CD4-positive, CD25-positive, alpha-beta regulatory T cell (primary cell): ENCODE measurements at regions not wholly inside any gene's neighbourhood (a gene's known extent, or its start where the extent isn't known, plus 50 kb on each side); places are given as distances from the start of the nearest gene placed in this dataset.

Experiments used
- ATAC-seq, 2 donors: fragments of 150-1000 bp; cut with Tn5 transposase; one replicate each; pipeline ENCODE4 v1.10.0; 2021; ENCODE audit warnings: low read depth in 2 of 2, moderate number of reproducible peaks in 2 of 2, moderate library complexity in 1 of 2
- DNase-seq, 3 donors: peaks; one replicate each; pipeline versions ENCODE4 v3.0.0 to v3.0.0-alpha.2; 2012 to 2022; ENCODE audit warnings: mixed read lengths in 1 of 3
- H3K27ac ChIP-seq: one replicate; pipeline ENCODE4 v1.7.0; 2013; ENCODE audit warnings: mild to moderate bottlenecking, low read length; ENCODE audit not compliant: insufficient read depth, poor library complexity, severe bottlenecking
- H3K27me3 ChIP-seq: one replicate; pipeline ENCODE4 v1.7.0; 2013; ENCODE audit warnings: low read length; ENCODE audit not compliant: control insufficient read depth, insufficient read depth
- H3K36me3 ChIP-seq: one replicate; pipeline ENCODE4 v1.7.0; 2013; ENCODE audit warnings: mild to moderate bottlenecking, low read length, moderate library complexity; ENCODE audit not compliant: control insufficient read depth, insufficient read depth
- H3K4me1 ChIP-seq: 2 replicates; pipeline ENCODE4 v1.7.0; 2013; ENCODE audit warnings: mild to moderate bottlenecking, low read length; ENCODE audit not compliant: insufficient read depth, control insufficient read depth, poor library complexity, severe bottlenecking
- H3K4me3 ChIP-seq: one replicate; pipeline ENCODE4 v1.7.0; 2013; ENCODE audit warnings: low read depth, mild to moderate bottlenecking, low read length, moderate library complexity
- H3K9me3 ChIP-seq, 2 experiments: 1 replicate in 1 of 2; 2 replicates in 1 of 2; pipeline ENCODE4 v1.7.0; 2013; ENCODE audit warnings: low read length in 2 of 2, mild to moderate bottlenecking in 1 of 2, moderate library complexity in 1 of 2; ENCODE audit not compliant: control insufficient read depth in 2 of 2
- H3K27ac Mint-ChIP-seq, 3 donors: one replicate each; pipeline ENCODE4 v1.8.0; 2020 to 2022; ENCODE audit warnings: mild to moderate bottlenecking in 3 of 3, mixed read lengths in 3 of 3, moderate library complexity in 2 of 3
- H3K27me3 Mint-ChIP-seq: one replicate; pipeline ENCODE4 v1.8.0; 2022; ENCODE audit warnings: mild to moderate bottlenecking, mixed read lengths
- H3K36me3 Mint-ChIP-seq: one replicate; pipeline ENCODE4 v1.8.0; 2020; ENCODE audit warnings: mixed read lengths
- H3K4me1 Mint-ChIP-seq, 4 donors: one replicate each; pipeline ENCODE4 v1.8.0; 2020 to 2022; ENCODE audit warnings: mixed read lengths in 4 of 4, mild to moderate bottlenecking in 1 of 4
- H3K4me3 Mint-ChIP-seq, 4 donors: one replicate each; pipeline ENCODE4 v1.8.0; 2020 to 2022; ENCODE audit warnings: mild to moderate bottlenecking in 4 of 4, mixed read lengths in 4 of 4, moderate library complexity in 3 of 4
- H3K9me3 Mint-ChIP-seq, 7 donors: one replicate each; pipeline ENCODE4 v1.8.0; 2020 to 2022; ENCODE audit warnings: mixed read lengths in 7 of 7, mild to moderate bottlenecking in 3 of 7, moderate library complexity in 2 of 7

- peaks cover 20% of the 10 kb centered on the region for H3K27me3 Mint-ChIP-seq
- DNase-seq: no peak
- no peak overlapping the region for H3K27ac Mint-ChIP-seq
- H3K4me1 ChIP-seq: no peaks in the 10 kb centered on the region
- peaks cover 0 to 5% (median 0%) of the 10 kb centered on the region in 7 donors for H3K9me3 Mint-ChIP-seq
- ATAC-seq: no peak
- no peak overlapping the region for H3K4me3 Mint-ChIP-seq
- no peak overlapping the region for H3K4me3 ChIP-seq
- H3K4me1 Mint-ChIP-seq: peaks cover 0 to 3% (median 0%) of the 10 kb centered on the region in 4 donors
- H3K36me3 ChIP-seq: no peaks in the 10 kb centered on the region
- H3K9me3 ChIP-seq: no peaks in the 10 kb centered on the region
- H3K36me3 Mint-ChIP-seq: no peaks in the 10 kb centered on the region
- no peak overlapping the region for H3K27ac ChIP-seq
- H3K27me3 ChIP-seq: no peaks in the 10 kb centered on the region
These were observed 401.8 kb downstream of the PREX1 start for GRCh38 chr20:48425817-48426612.

DNA sequence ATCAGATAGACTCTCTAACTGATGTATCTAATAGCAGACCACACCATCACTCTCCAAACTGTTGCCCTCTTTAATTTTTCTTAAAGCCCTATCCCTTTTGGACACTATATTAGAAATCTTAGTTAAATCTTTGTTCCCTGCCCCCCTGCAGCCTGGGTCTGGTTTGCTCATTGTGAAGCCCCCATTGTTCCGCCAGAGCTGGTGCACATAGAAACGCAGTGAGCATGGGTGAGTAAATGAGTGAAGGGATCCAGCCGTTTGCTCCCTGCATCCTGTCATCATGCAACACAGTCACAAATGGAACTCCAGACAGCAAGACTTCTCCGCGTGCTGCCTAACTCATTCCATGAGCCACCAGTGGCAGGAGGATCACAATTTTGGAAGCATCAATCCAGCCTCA is 402.5 kb downstream of the PREX1 start:
- ATAC-seq (no peak), DNase-seq (no peak)
- H3K27ac Mint-ChIP-seq: no peak overlapping the region
- no peaks in the 10 kb centered on the region for H3K4me1 ChIP-seq
- no peak overlapping the region for H3K4me3 Mint-ChIP-seq
- H3K36me3 ChIP-seq: no peaks in the 10 kb centered on the region
- no peaks in the 10 kb centered on the region for H3K9me3 ChIP-seq
- peaks cover 22% of the 10 kb centered on the region for H3K27me3 Mint-ChIP-seq
- no peaks in the 10 kb centered on the region for H3K36me3 Mint-ChIP-seq
- H3K27ac ChIP-seq: no peak overlapping the region
- H3K9me3 Mint-ChIP-seq: peaks cover 0 to 5% (median 0%) of the 10 kb centered on the region in 7 donors
- H3K4me3 ChIP-seq: no peak overlapping the region
- no peaks in the 10 kb centered on the region for H3K27me3 ChIP-seq
- no peaks in the 10 kb centered on the region for H3K4me1 Mint-ChIP-seq

GRCh38 chr20:48422242-48422960 is 405.4 kb downstream of the PREX1 start:
- Histone ChIP-seq H3K27me3 (no peaks in the 10 kb centered on the region), H3K27ac (no peak overlapping the region), H3K4me1 (no peaks in the 10 kb centered on the region), H3K36me3 (no peaks in the 10 kb centered on the region), H3K9me3 (no peaks in the 10 kb centered on the region), H3K4me3 (no peak overlapping the region)
- DNase-seq (no peak), ATAC-seq (no peak)
- Mint-ChIP-seq H3K4me3 (no peak overlapping the region), H3K36me3 (no peaks in the 10 kb centered on the region), H3K9me3 (no peaks in the 10 kb centered on the region), H3K4me1 (no peaks in the 10 kb centered on the region), H3K27me3 (peaks cover 17% of the 10 kb centered on the region), H3K27ac (no peak overlapping the region)

- H3K4me3 Mint-ChIP-seq: no peak overlapping the region
- no peak overlapping the region for H3K27ac Mint-ChIP-seq
- H3K27me3 Mint-ChIP-seq: peaks cover 17% of the 10 kb centered on the region
- no peaks in the 10 kb centered on the region for H3K36me3 Mint-ChIP-seq
- no peak overlapping the region for H3K4me3 ChIP-seq
- no peaks in the 10 kb centered on the region for H3K9me3 Mint-ChIP-seq
- ATAC-seq: no peak
- H3K27ac ChIP-seq: no peak overlapping the region
- H3K27me3 ChIP-seq: no peaks in the 10 kb centered on the region
- DNase-seq: no peak
- no peaks in the 10 kb centered on the region for H3K36me3 ChIP-seq
- H3K4me1 Mint-ChIP-seq: no peaks in the 10 kb centered on the region
- no peaks in the 10 kb centered on the region for H3K4me1 ChIP-seq
- no peaks in the 10 kb centered on the region for H3K9me3 ChIP-seq
These were observed 406.3 kb downstream of the PREX1 start for GRCh38 chr20:48421547-48421946.

DNA sequence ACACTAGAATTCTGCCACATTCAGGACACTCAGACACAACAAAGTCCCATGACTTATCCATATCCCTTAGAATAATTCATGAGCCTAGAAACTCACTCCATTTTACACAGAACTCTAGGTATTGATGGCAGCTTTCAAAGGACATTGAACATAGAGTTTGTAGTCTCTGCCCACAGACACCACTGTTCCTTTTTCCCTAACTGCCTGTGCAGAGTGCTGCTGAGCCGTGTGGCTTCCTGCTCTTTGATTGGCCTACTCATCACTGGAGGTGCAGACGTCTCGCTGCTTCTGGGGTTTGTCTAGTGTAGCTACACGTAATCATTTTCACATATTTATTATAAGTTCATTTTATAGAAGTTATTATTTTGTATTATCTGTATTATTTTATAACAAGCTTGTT is 407.6 kb downstream of the PREX1 start:
- no peak for ATAC-seq
- no peaks in the 10 kb centered on the region for H3K36me3 ChIP-seq
- DNase-seq: no peak
- H3K4me1 Mint-ChIP-seq: peaks cover 0 to 2% (median 0%) of the 10 kb centered on the region in 4 donors
- H3K27ac Mint-ChIP-seq: no peak overlapping the region
- H3K4me3 ChIP-seq: no peak overlapping the region
- no peak overlapping the region for H3K4me3 Mint-ChIP-seq
- no peaks in the 10 kb centered on the region for H3K27me3 ChIP-seq
- H3K27ac ChIP-seq: no peak overlapping the region
- H3K36me3 Mint-ChIP-seq: no peaks in the 10 kb centered on the region
- H3K27me3 Mint-ChIP-seq: peaks cover 17% of the 10 kb centered on the region
- H3K4me1 ChIP-seq: no peaks in the 10 kb centered on the region
- H3K9me3 ChIP-seq: no peaks in the 10 kb centered on the region
- H3K9me3 Mint-ChIP-seq: peaks cover 0 to 1% (median 0%) of the 10 kb centered on the region in 7 donors

DNA sequence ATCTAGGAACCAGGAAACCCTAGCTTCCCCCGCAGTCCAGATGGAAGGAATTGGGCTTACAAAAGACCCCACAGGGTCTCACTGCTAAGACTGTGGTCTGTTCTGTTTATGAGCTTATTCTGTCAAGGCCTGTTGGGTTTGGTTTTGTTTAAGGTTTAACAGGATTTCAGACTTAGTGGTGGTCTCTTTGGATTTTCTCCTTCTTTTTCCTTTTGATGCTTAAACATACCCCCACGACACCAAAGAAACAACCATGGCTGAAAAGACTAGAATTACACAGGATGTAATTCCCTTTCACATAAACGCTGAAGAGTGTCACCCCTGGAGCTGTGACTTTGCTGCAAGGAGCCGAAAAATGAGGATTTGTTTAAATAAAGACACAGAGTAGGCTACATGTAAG is 408.6 kb downstream of the PREX1 start:
- Histone ChIP-seq H3K9me3 (no peaks in the 10 kb centered on the region), H3K27me3 (no peaks in the 10 kb centered on the region), H3K4me1 (no peaks in the 10 kb centered on the region), H3K36me3 (no peaks in the 10 kb centered on the region), H3K4me3 (no peak overlapping the region), H3K27ac (no peak overlapping the region)
- H3K27me3 Mint-ChIP-seq: peaks cover 16% of the 10 kb centered on the region
- peaks cover 0 to 2% (median 0%) of the 10 kb centered on the region in 4 donors for H3K4me1 Mint-ChIP-seq
- H3K9me3 Mint-ChIP-seq: peaks cover 0 to 1% (median 0%) of the 10 kb centered on the region in 7 donors
- DNase-seq: no peak
- no peak overlapping the region for H3K4me3 Mint-ChIP-seq
- ATAC-seq: no peak
- H3K36me3 Mint-ChIP-seq: no peaks in the 10 kb centered on the region
- H3K27ac Mint-ChIP-seq: no peak overlapping the region

DNA sequence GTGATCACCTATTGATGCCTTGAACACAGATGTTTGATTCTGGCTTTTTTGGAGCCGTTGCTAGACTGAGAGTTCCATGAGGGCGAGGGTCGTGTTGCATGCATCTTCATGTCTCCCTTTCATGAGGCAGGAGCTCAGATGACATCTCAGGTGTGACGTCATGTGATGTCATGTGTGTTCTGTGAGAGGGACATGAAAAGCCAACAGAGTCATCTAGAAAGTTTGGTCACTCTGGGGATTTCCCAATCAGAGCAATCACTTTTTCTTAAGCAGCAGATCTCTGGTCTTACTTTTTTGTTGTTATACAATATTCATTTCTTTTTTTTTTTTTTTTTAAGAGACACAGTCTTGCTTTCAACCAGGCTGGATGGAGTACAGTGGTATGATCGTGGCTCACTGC is 411.8 kb downstream of the PREX1 start:
- no peaks in the 10 kb centered on the region for H3K36me3 ChIP-seq
- Mint-ChIP-seq H3K27ac (no peak overlapping the region), H3K4me3 (no peak overlapping the region), H3K36me3 (no peaks in the 10 kb centered on the region), H3K4me1 (peaks cover 0 to 2% (median 0%) of the 10 kb centered on the region in 4 donors), H3K9me3 (peaks cover 0 to 1% (median 0%) of the 10 kb centered on the region in 7 donors), H3K27me3 (peaks cover 12% of the 10 kb centered on the region)
- DNase-seq: no peak
- no peaks in the 10 kb centered on the region for H3K9me3 ChIP-seq
- H3K27me3 ChIP-seq: no peaks in the 10 kb centered on the region
- no peaks in the 10 kb centered on the region for H3K4me1 ChIP-seq
- H3K4me3 ChIP-seq: no peak overlapping the region
- no peak for ATAC-seq
- no peak overlapping the region for H3K27ac ChIP-seq
